ENCODE measurements at regions not wholly inside any gene's neighbourhood (a gene's known extent, or its start where the extent isn't known, plus 50 kb on each side); places are given as distances from the start of the nearest gene placed in this dataset.

DNA sequence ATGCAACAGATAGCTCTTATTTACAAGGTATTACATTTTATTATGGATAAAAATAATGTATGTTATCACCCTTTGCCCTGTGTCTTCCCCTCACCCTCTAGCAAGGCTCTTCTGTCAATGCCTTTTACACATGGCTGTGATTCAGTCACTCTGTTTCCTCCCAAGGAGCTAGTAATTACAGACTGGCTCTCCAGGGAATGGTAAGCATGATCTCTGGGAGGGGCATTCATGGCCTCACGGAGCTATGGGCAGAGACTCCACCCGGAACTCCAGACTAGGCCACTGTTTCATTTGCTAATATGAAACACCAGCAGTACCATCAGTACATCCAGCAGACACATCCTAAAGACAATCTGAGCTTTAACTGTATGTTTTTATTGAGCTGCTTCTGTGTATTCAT lies 410.9 kb upstream of the CYRIA start:
- TF ChIP-seq, protein P1, sequence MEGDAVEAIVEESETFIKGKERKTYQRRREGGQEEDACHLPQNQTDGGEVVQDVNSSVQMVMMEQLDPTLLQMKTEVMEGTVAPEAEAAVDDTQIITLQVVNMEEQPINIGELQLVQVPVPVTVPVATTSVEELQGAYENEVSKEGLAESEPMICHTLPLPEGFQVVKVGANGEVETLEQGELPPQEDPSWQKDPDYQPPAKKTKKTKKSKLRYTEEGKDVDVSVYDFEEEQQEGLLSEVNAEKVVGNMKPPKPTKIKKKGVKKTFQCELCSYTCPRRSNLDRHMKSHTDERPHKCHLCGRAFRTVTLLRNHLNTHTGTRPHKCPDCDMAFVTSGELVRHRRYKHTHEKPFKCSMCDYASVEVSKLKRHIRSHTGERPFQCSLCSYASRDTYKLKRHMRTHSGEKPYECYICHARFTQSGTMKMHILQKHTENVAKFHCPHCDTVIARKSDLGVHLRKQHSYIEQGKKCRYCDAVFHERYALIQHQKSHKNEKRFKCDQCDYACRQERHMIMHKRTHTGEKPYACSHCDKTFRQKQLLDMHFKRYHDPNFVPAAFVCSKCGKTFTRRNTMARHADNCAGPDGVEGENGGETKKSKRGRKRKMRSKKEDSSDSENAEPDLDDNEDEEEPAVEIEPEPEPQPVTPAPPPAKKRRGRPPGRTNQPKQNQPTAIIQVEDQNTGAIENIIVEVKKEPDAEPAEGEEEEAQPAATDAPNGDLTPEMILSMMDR (IDR thresholded peaks at IDR 0.05): no peak
- TF ChIP-seq EP300 (IDR thresholded peaks at IDR 0.05): no peak
